Left kidney (tissue), 1 donor: ENCODE measurements at regions not wholly inside any gene's neighbourhood (a gene's known extent, or its start where the extent isn't known, plus 50 kb on each side); places are given as distances from the start of the nearest gene placed in this dataset.
"Not testable (repeated sequence)": the region's sequence is repeated elsewhere in the genome, so short reads cannot be mapped to it uniquely, and the experiment has no call there.

Experiments used
- DNase-seq: peaks from one replicate; pipeline ENCODE4 v3.0.0-alpha.2; 2013

GRCh38 chr2:91571239-91571923 is 2879.9 kb downstream of the RPIA start:
- not testable (repeated sequence) for DNase-seq

DNA sequence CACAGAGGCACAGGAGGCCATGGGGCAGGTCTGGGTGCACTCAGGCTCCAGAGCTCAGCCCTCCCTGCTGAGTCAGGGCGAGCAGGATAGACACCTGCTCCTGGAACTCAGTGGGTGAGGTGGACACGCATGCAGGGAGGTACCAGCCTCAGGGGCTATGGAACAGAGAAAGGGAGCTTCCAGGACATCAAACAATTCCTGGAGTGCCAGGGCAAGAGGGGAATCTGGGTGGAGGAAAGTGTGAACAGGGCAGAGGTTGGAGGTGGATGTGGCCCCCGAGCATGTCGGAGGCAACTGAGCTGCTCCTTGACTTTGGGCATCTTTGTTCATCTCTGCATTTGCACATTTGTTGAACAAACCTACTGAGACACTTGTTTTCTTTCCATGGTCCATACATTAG is 2881.5 kb downstream of the RPIA start:
- DNase-seq: not testable (repeated sequence)

DNA sequence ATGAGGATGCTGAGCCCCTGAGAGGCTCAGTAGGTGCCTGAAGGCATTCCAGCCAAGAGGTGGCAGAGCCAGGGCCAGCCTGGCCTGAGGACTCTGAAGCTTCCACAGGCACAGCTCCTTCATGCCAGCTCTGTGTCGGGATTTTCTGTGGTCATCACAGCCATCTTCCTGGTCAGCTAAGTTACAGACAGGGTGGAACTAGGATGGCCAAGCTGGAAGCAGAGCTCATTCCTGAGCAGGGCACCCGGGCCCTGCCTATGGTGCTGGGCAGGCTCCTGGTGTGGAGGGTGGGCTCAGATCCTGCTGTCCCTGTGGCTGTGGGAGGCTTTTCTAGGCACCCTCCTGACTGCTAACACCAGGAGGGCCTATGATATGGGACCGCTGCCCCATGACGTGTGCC is 2882.3 kb downstream of the RPIA start:
- DNase-seq: not testable (repeated sequence)

DNA sequence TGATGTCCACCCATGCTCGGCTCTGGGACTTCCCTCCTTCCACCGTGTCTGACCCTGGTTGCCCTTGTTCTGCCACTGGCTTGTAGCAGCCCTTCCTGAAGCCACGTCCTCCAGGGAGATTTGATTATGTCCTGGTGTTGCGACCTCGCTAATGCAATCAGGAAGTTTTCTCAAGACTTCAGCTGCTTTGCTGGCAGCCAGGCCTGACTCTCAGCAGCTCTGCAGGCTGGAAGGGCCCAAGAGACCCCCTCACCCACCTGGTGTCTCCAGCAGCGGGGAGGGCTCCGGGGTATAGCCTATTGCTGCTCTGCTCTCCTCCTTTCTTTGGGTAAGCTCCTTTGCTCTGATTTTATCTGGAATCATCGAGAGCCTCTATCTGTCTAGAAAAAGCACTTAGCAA is 2882.8 kb downstream of the RPIA start:
- DNase-seq: not testable (repeated sequence)

- not testable (repeated sequence) for DNase-seq
Observed at GRCh38 chr2:91575701-91576100, 2884.2 kb downstream of the RPIA start.

DNA sequence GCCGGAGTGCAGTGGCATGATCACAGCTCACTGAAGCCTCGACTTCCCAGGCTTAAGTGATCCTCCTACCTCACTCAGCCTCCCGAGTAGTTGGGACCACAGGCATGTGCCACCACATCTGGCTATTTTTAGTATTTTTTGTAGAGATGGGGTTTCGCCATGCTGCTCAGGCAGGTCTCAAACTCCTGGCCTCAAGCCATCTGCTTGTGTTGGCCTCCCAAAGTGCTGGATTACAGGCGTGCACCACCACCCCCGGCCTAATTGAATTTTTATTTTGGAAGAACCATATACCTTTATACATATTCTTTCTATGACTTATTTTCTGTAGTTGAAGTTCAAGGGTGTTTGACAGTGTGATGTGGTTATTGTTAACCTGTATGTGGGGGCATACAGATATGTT is 2885.9 kb downstream of the RPIA start:
- not testable (repeated sequence) for DNase-seq

GRCh38 chr2:91578678-91579077 is 2887.2 kb downstream of the RPIA start:
- DNase-seq: not testable (repeated sequence)

DNA sequence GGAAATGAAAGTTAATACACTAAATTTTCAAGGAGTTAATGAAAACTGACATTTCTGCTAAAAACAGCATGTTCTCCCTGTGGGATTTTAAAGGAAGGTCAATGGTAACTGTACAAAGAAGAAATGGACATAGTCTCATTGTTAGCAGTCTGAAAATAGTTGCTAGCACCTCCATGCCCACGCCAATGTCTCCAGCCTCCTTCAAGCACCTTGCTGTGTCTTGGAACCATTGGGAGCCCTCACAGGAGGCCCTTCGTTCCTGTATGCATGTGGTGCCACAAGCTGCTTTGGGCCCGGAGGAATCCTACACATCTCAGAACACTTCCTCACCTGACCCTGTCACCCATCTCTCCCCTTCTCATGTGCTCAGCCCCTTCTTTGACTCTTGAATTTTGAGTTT is 2888.1 kb downstream of the RPIA start:
- DNase-seq: not testable (repeated sequence)

- DNase-seq: not testable (repeated sequence)
Observed at GRCh38 chr2:91580043-91580442, 2888.6 kb downstream of the RPIA start.

DNA sequence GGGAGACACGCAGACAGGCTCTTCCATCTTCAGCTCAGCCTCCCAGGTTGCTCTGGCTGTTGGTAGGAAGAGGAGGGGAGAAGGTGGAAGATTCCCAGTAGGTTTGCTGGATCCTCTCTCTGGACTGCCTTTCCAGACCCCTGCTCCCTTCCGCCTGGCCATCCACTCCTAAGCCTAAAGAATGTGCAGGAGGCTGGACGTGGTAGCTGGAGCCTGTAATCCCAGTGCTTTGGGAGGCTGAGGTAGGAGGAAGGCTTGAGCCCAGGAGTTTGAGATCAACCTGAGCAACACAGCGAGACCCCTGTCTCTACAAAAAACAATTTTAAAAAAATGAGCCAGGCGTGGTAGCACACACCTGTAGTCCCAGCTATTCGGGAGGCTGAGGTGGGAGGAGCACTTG is 2895.6 kb downstream of the RPIA start:
- DNase-seq: not testable (repeated sequence)

DNA sequence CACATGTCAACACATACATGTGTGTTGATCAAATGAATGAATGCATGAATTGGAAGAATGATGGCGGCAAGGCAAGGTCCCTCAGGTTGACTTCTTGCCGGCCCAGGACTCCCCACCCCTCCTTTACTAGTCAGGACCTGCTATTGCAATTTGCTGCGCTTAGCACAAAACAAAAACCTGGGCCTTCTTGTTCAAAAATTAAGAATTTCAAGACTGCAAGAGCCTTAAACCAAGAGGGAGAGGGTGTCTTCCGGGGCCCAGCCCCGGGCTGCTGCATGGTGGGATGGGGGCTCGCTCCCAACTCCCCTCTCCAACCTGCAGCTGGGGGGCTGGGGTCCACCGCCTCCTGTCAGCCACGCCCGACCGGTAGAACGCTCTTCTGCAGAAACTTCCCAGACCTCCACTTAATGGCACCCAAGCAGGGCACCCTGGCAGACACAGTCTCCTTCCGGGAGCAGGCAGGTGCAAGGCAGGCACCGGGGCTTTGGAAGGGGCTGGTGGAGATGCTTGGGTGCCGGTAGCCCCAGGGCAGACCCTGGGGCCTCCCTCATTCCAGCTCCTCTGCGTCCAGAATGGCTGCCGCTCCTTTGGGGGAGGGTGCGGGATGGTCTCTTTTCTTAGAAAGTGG is 2896.5 kb downstream of the RPIA start:
- not testable (repeated sequence) for DNase-seq

DNA sequence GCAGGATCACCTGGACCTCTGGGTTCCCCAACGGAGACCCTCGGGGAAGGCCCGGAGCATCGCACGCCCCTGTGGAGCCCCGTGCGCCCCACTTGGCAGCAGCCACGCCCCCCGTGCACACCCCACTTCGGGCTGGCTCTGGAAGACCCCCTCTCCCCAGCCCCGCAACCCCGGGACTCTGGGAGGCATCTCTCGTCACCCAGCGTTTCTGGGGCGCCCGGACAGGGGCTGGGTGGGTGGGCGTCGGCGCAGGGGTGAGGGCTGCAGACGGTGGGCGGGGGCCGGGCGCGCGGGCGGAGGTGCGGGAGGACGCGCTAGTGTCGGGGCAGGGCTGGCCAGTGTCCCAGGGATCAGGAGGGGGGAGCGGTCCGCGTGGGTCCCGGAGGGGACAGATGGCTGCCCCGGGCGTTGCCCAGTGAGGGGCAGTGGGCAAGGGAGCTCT is 2897.3 kb downstream of the RPIA start:
- not testable (repeated sequence) for DNase-seq

DNA sequence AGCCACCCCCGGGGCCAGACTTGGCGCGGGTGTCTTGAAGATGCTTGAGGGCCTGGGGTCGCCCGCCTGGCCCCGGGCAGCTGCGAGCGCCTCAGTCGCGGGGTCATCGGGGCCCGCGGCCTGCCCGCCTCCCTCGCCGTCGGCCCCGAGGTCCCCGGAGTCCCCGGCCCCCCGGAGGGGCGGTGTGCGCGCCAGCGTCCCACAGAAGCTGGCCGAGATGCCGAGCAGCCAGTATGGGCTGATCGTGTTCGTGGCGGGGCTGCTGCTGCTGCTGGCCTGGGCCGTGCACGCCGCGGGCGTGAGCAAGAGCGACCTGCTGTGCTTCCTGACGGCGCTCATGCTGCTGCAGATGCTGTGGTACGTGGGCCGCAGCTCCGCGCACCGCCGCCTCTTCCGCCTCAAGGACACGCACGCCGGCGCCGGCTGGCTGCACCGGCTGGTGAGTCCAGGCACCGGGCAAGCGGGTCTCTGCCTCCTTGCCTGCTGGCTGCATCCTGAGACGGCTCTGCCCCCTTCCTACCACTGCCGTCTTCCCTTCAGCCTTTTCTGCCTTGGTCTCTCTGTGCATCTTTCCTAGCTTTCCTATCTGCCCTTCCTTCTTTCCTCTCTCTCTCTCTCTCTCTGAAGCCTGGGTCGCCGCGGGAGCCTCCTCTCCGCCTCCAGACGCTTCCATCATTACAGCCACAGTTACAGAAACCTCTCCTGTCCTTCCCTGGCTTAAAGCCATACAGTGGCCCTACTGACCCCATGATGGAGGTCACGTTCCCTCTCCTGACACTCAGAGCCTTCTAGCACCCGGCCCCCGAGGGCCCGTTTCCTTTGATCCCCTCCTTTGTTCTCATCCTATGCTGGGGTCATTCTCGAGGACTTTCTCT is 2898.2 kb downstream of the RPIA start:
- not testable (repeated sequence) for DNase-seq

- not testable (repeated sequence) for DNase-seq
Observed at GRCh38 chr2:91590381-91590780, 2898.9 kb downstream of the RPIA start.

GRCh38 chr2:91591066-91591465 is 2899.6 kb downstream of the RPIA start:
- DNase-seq: not testable (repeated sequence)

- not testable (repeated sequence) for DNase-seq
Observed at GRCh38 chr2:91597436-91597835, 2906.0 kb downstream of the RPIA start.

GRCh38 chr2:91598519-91598918 is 2907.0 kb downstream of the RPIA start:
- not testable (repeated sequence) for DNase-seq

GRCh38 chr2:91599000-91599399 is 2907.5 kb downstream of the RPIA start:
- DNase-seq: peak; percentile 59

DNA sequence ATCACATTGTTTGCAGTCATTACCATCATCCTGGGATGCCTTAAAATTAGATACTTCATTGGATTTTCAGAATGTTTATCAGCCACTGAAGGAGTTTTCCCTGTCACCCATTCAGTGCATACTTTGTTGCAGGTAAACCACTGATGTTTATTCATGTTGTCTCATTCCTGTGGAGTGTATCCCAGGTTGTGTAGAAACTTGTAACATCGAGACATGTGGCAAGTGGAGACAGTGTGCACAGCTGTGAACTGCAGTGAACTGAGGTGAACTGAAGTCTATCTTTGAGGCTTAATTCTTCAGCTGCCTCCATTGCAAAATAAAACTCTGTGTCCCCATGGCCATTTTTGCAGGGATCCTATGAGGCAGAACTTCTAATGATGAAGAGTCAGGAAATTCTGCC is 2911.4 kb downstream of the RPIA start:
- DNase-seq: not testable (repeated sequence)

- DNase-seq: not testable (repeated sequence)
Observed at GRCh38 chr2:91603996-91604395, 2912.5 kb downstream of the RPIA start.

DNA sequence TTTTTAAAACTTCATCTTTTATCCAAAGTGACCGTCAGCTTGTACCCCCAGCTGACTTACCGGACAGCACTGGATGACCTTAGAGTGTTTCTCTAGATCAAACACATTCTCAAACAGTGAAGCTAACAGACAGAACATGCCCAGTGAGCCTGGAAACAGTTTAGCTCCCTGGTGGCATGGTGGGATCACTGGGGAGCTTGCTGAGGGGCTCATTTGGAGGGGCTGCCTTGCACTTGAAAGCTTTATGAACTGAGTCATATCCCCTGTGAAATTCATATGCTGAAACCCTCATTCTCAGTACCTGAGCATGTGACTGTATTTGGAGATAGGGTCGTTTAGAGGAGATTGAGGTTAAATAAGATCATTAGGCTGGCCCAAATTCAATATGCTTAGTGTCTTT is 2913.2 kb downstream of the RPIA start:
- not testable (repeated sequence) for DNase-seq

DNA sequence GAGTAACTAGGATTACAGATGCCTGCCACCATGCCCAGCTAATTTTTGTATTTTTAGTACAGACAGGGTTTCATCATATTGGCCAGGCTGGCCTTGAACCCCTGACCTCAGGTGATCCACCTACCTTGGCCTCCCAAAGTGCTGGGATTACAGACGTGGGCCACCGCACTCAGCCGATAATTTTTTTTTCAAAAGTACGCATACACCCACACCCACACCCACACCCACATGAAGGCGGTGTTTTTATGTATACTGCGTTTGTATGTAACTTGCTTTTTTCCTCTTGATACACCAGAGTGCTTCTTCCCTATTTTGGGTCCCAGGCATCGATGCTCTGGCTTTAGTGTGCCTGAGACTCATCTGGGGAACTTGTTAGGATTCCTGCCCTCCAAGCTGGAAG is 2932.3 kb downstream of the RPIA start:
- not testable (repeated sequence) for DNase-seq

GRCh38 chr2:91628471-91628870 is 2937.0 kb downstream of the RPIA start:
- DNase-seq: not testable (repeated sequence)
